ENCODE measurements at regions not wholly inside any gene's neighbourhood (a gene's known extent, or its start where the extent isn't known, plus 50 kb on each side); places are given as distances from the start of the nearest gene placed in this dataset.

DNA sequence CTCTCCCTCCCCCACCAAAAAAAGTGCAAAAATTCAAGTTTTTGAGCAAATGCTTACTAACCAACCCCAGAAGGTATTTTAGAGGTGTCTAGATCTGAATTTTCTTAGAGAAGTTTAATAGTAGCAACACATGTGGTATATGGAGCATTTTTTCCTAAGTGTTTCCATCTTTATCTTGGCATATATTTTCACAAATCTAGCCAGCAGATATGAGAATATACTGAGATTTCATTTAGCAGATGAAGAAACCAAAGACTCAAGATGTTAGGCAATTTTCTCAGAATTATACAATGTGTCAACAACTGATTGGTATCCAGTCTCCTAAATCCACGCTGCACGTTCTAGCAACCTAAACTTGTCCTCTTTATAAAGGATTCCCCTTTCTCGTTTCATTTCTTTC lies 245.5 kb upstream of the CXXC4 start:
- H3K9ac ChIP-seq (ENCODE audit: low read length) = no peak overlapping the region

DNA sequence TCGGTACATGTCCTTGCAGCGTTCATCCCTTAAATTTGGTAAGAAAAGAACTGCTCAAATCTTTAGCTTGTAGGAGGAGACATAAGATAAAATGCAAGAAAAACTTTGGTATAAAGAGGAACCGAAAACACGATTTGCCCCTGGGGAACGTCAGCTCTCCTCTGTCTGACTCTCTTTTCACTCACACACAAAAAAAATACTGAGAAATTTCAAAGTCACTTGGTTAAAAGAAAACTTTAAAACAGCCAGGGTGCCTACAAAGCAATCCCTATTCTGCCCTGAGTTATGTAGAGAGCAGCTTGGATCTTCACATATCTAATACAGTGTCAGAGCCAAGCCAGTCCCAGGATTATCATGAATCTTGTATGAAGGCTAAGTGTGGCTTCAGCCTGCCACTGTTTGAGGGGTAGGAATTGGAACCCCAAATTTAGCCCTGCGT lies 248.5 kb upstream of the CXXC4 start:
- no peaks in the 10 kb centered on the region for H3K4me1 ChIP-seq (ENCODE audit: control insufficient read depth, low read depth, low read length)
- no peak overlapping the region for H3K9ac ChIP-seq (ENCODE audit: low read length)
- no peak overlapping the region for H3K27ac ChIP-seq (ENCODE audit: low read length)
- H3K9me3 ChIP-seq (ENCODE audit: control insufficient read depth, low read depth, low read length) = no peaks in the 10 kb centered on the region
- no peaks in the 10 kb centered on the region for H3K27me3 ChIP-seq (ENCODE audit: control insufficient read depth, insufficient read depth, low read length)
- no peak overlapping the region for H3K4me3 ChIP-seq (ENCODE audit: low read length)
- H3K36me3 ChIP-seq (ENCODE audit: control insufficient read depth, low read depth, low read length) = no peaks in the 10 kb centered on the region

More for the DNA sequence above, 245.5 kb upstream of the CXXC4 start:
- Histone ChIP-seq H3K36me3 (ENCODE audit: control insufficient read depth, low read depth, low read length) (no peaks in the 10 kb centered on the region), H3K9me3 (ENCODE audit: control insufficient read depth, low read depth, low read length) (no peaks in the 10 kb centered on the region), H3K4me1 (ENCODE audit: control insufficient read depth, low read depth, low read length) (no peaks in the 10 kb centered on the region), H3K4me3 (ENCODE audit: low read length) (no peak overlapping the region), H3K27ac (ENCODE audit: low read length) (no peak overlapping the region), H3K27me3 (ENCODE audit: control insufficient read depth, insufficient read depth, low read length) (no peaks in the 10 kb centered on the region)

GRCh38 chr4:104747635-104748034 lies 252.9 kb upstream of the CXXC4 start:
- Histone ChIP-seq H3K4me3 (ENCODE audit: low read length) (no peak overlapping the region), H3K27ac (ENCODE audit: low read length) (no peak overlapping the region), H3K4me1 (ENCODE audit: control insufficient read depth, low read depth, low read length) (no peaks in the 10 kb centered on the region), H3K9me3 (ENCODE audit: control insufficient read depth, low read depth, low read length) (no peaks in the 10 kb centered on the region), H3K27me3 (ENCODE audit: control insufficient read depth, insufficient read depth, low read length) (no peaks in the 10 kb centered on the region), H3K36me3 (ENCODE audit: control insufficient read depth, low read depth, low read length) (no peaks in the 10 kb centered on the region), H3K9ac (ENCODE audit: low read length) (no peak overlapping the region)

DNA sequence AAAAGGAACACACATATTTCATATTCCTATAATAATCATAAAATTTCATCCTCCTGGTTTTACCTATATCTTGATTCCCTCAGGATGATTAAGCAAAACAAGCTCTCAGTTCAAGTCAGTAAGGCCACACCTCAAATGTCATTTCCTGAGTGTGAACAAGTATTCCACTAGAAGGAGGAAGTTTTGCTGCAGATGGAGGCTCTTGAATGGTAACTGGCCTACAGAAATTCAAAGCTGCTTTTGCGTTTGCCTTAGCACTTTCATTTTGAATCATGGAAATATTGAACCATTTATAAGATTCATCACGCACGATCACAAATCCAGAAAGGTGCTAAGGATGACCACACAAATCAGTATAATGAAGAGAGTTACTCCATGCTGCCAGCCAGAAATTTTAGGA lies 254.4 kb upstream of the CXXC4 start:
- no peaks in the 10 kb centered on the region for H3K36me3 ChIP-seq (ENCODE audit: control insufficient read depth, low read depth, low read length)
- no peak overlapping the region for H3K27ac ChIP-seq (ENCODE audit: low read length)
- no peaks in the 10 kb centered on the region for H3K27me3 ChIP-seq (ENCODE audit: control insufficient read depth, insufficient read depth, low read length)
- no peak overlapping the region for H3K4me3 ChIP-seq (ENCODE audit: low read length)
- no peak overlapping the region for H3K9ac ChIP-seq (ENCODE audit: low read length)
- no peaks in the 10 kb centered on the region for H3K4me1 ChIP-seq (ENCODE audit: control insufficient read depth, low read depth, low read length)
- no peaks in the 10 kb centered on the region for H3K9me3 ChIP-seq (ENCODE audit: control insufficient read depth, low read depth, low read length)

- Histone ChIP-seq H3K4me1 (ENCODE audit: control insufficient read depth, low read depth, low read length) (no peaks in the 10 kb centered on the region), H3K27me3 (ENCODE audit: control insufficient read depth, insufficient read depth, low read length) (no peaks in the 10 kb centered on the region), H3K9me3 (ENCODE audit: control insufficient read depth, low read depth, low read length) (no peaks in the 10 kb centered on the region), H3K36me3 (ENCODE audit: control insufficient read depth, low read depth, low read length) (no peaks in the 10 kb centered on the region), H3K4me3 (ENCODE audit: low read length) (no peak overlapping the region), H3K9ac (ENCODE audit: low read length) (no peak overlapping the region), H3K27ac (ENCODE audit: low read length) (no peak overlapping the region)
Observed at GRCh38 chr4:104750008-104750407, 255.3 kb upstream of the CXXC4 start.

GRCh38 chr4:104751468-104751867 lies 256.8 kb upstream of the CXXC4 start:
- H3K36me3 ChIP-seq (ENCODE audit: control insufficient read depth, low read depth, low read length) = no peaks in the 10 kb centered on the region
- H3K4me3 ChIP-seq (ENCODE audit: low read length) = no peak overlapping the region
- H3K27me3 ChIP-seq (ENCODE audit: control insufficient read depth, insufficient read depth, low read length) = no peaks in the 10 kb centered on the region
- H3K9ac ChIP-seq (ENCODE audit: low read length) = no peak overlapping the region
- no peaks in the 10 kb centered on the region for H3K9me3 ChIP-seq (ENCODE audit: control insufficient read depth, low read depth, low read length)
- H3K4me1 ChIP-seq (ENCODE audit: control insufficient read depth, low read depth, low read length) = no peaks in the 10 kb centered on the region
- no peak overlapping the region for H3K27ac ChIP-seq (ENCODE audit: low read length)

GRCh38 chr4:104752337-104752736 lies 257.6 kb upstream of the CXXC4 start:
- H3K9ac ChIP-seq (ENCODE audit: low read length) = no peak overlapping the region
- H3K9me3 ChIP-seq (ENCODE audit: control insufficient read depth, low read depth, low read length) = no peaks in the 10 kb centered on the region
- no peaks in the 10 kb centered on the region for H3K36me3 ChIP-seq (ENCODE audit: control insufficient read depth, low read depth, low read length)
- no peak overlapping the region for H3K27ac ChIP-seq (ENCODE audit: low read length)
- H3K27me3 ChIP-seq (ENCODE audit: control insufficient read depth, insufficient read depth, low read length) = no peaks in the 10 kb centered on the region
- H3K4me1 ChIP-seq (ENCODE audit: control insufficient read depth, low read depth, low read length) = no peaks in the 10 kb centered on the region
- H3K4me3 ChIP-seq (ENCODE audit: low read length) = no peak overlapping the region

- Histone ChIP-seq H3K27ac (ENCODE audit: low read length) (no peak overlapping the region), H3K27me3 (ENCODE audit: control insufficient read depth, insufficient read depth, low read length) (no peaks in the 10 kb centered on the region), H3K9ac (ENCODE audit: low read length) (no peak overlapping the region), H3K4me3 (ENCODE audit: low read length) (no peak overlapping the region), H3K36me3 (ENCODE audit: control insufficient read depth, low read depth, low read length) (no peaks in the 10 kb centered on the region), H3K9me3 (ENCODE audit: control insufficient read depth, low read depth, low read length) (no peaks in the 10 kb centered on the region), H3K4me1 (ENCODE audit: control insufficient read depth, low read depth, low read length) (no peaks in the 10 kb centered on the region)
Observed at GRCh38 chr4:104756837-104757236, 262.1 kb upstream of the CXXC4 start.

GRCh38 chr4:104758574-104758973 lies 263.9 kb upstream of the CXXC4 start:
- no peaks in the 10 kb centered on the region for H3K36me3 ChIP-seq (ENCODE audit: control insufficient read depth, low read depth, low read length)
- no peak overlapping the region for H3K4me3 ChIP-seq (ENCODE audit: low read length)
- H3K27ac ChIP-seq (ENCODE audit: low read length) = no peak overlapping the region
- H3K4me1 ChIP-seq (ENCODE audit: control insufficient read depth, low read depth, low read length) = no peaks in the 10 kb centered on the region
- H3K9ac ChIP-seq (ENCODE audit: low read length) = no peak overlapping the region
- no peaks in the 10 kb centered on the region for H3K27me3 ChIP-seq (ENCODE audit: control insufficient read depth, insufficient read depth, low read length)
- no peaks in the 10 kb centered on the region for H3K9me3 ChIP-seq (ENCODE audit: control insufficient read depth, low read depth, low read length)

- Histone ChIP-seq H3K27me3 (ENCODE audit: control insufficient read depth, insufficient read depth, low read length) (no peaks in the 10 kb centered on the region), H3K9me3 (ENCODE audit: control insufficient read depth, low read depth, low read length) (no peaks in the 10 kb centered on the region), H3K4me3 (ENCODE audit: low read length) (no peak overlapping the region), H3K27ac (ENCODE audit: low read length) (no peak overlapping the region), H3K36me3 (ENCODE audit: control insufficient read depth, low read depth, low read length) (no peaks in the 10 kb centered on the region), H3K9ac (ENCODE audit: low read length) (no peak overlapping the region), H3K4me1 (ENCODE audit: control insufficient read depth, low read depth, low read length) (no peaks in the 10 kb centered on the region)
Observed at GRCh38 chr4:104763554-104764222, 269.0 kb upstream of the CXXC4 start.

DNA sequence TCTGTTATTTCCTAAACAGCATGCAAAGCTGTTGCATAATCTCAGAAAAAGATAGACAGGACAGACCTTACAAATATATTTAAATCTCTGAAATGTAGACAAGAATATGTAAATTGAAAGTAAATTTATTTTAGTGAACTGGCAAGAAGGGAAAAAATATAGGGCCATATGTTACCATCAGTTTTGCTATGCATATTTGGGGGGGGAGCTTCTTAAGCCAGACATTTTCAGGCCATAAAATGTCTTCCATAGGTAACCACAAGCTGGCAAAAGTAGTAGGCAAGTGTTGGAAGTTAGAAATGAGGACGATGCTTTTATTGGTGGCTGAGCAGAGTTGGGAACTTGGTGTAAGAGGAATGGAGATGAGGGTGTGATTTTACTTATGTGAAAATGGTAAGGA lies 272.0 kb upstream of the CXXC4 start:
- H3K9me3 ChIP-seq (ENCODE audit: control insufficient read depth, low read depth, low read length) = no peaks in the 10 kb centered on the region
- no peak overlapping the region for H3K9ac ChIP-seq (ENCODE audit: low read length)
- no peaks in the 10 kb centered on the region for H3K36me3 ChIP-seq (ENCODE audit: control insufficient read depth, low read depth, low read length)
- no peak overlapping the region for H3K4me3 ChIP-seq (ENCODE audit: low read length)
- H3K4me1 ChIP-seq (ENCODE audit: control insufficient read depth, low read depth, low read length) = no peaks in the 10 kb centered on the region
- H3K27ac ChIP-seq (ENCODE audit: low read length) = no peak overlapping the region
- H3K27me3 ChIP-seq (ENCODE audit: control insufficient read depth, insufficient read depth, low read length) = no peaks in the 10 kb centered on the region

DNA sequence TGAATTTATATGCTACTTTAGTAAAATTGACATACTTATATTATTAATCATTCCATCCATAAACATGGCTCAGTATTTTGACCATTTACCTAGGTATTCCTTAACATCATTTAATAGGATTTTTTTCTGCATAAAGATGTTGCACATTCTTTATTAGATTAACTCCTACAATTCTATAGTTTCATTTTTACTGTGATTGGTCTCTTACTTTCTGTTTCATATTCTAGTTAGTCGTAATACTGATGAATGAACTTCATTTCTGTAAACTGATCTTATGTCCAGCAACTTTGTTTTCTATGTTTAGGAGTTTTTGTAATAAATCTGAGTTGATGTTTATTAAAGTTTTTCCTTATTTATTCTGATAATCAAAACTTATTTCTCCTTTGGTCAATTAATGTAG lies 278.2 kb upstream of the CXXC4 start:
- H3K4me1 ChIP-seq (ENCODE audit: control insufficient read depth, low read depth, low read length) = no peaks in the 10 kb centered on the region
- no peak overlapping the region for H3K27ac ChIP-seq (ENCODE audit: low read length)
- H3K9me3 ChIP-seq (ENCODE audit: control insufficient read depth, low read depth, low read length) = no peaks in the 10 kb centered on the region
- H3K4me3 ChIP-seq (ENCODE audit: low read length) = no peak overlapping the region
- no peaks in the 10 kb centered on the region for H3K36me3 ChIP-seq (ENCODE audit: control insufficient read depth, low read depth, low read length)
- no peak overlapping the region for H3K9ac ChIP-seq (ENCODE audit: low read length)
- H3K27me3 ChIP-seq (ENCODE audit: control insufficient read depth, insufficient read depth, low read length) = no peaks in the 10 kb centered on the region

Data from iPS-18a (cell line).